K562 (cell line): ENCODE measurements at regions not wholly inside any gene's neighbourhood (a gene's known extent, or its start where the extent isn't known, plus 50 kb on each side); places are given as distances from the start of the nearest gene placed in this dataset.

Source experiments
- ATAC-seq: fragments of 200-7000 bp; cut with Tn5 transposase; 3 replicates; pipeline ENCODE4 v1.9.1; 2020; ENCODE audit warnings: moderate library complexity
- BruUV-seq: library from RNA; stranded (reverse); fragments of 400-500 nt; replicated peaks from 2 replicates; lab custom pipeline; 2021; lab: Mats Ljungman, UMichigan
- CTCF ChIA-PET: fragments of 300-600 bp; formaldehyde crosslinking; extraction: SDS; loops from one replicate; lab custom pipeline; 2021; ENCODE audit warnings: low intra/inter-chr PET ratio; lab: Yijun Ruan, JAX
- POLR2A ChIA-PET: fragments of 300-600, 350-650 bp; sonication (Branson Sonifier 250); formaldehyde crosslinking; extraction: SDS; loops from one replicate; lab custom pipeline; 2021; ENCODE audit warnings: antibody characterized with exemption, inconsistent platforms; lab: Yijun Ruan, JAX
- DNase-seq, 4 experiments: peaks; one replicate each; pipeline versions ENCODE4 v3.0.0 to v3.0.0-alpha.2; 2011 to 2018; ENCODE audit warnings: low spot score in 3 of 4, mixed read lengths in 3 of 4; ENCODE audit errors: extremely low read depth in 1 of 4
- FAIRE-seq: peaks from 2 replicates; lab custom pipeline; 2011; peaks lifted over from hg19 to GRCh38; lab: Jason Lieb, UNC
- H2AFZ ChIP-seq: 2 replicates; pipeline ENCODE4 v1.6.0; 2011; ENCODE audit warnings: low read depth, low read length, control low read depth, inconsistent platforms
- H3K27ac ChIP-seq: fragments of 200-600 bp; 3 replicates; pipeline ENCODE4 v1.8.0; 2011; ENCODE audit warnings: low read depth, mild to moderate bottlenecking, control low read depth, inconsistent platforms, low read length, moderate library complexity, mixed read lengths; ENCODE audit errors: extremely low read depth
- H3K27me3 ChIP-seq, 2 experiments: fragments of 300-600 bp in 1 of 2; 2 replicates in 1 of 2; 3 replicates in 1 of 2; pipeline versions ENCODE4 v1.6.0 to v1.8.0; 2011; ENCODE audit warnings: inconsistent platforms in 2 of 2, low read length in 2 of 2, mild to moderate bottlenecking in 1 of 2, mixed read lengths in 1 of 2, moderate library complexity in 1 of 2; ENCODE audit not compliant: control insufficient read depth in 2 of 2, insufficient read depth in 2 of 2
- H3K36me3 ChIP-seq: fragments of 300-600 bp; 3 replicates; pipeline ENCODE4 v1.8.0; 2011; ENCODE audit warnings: mild to moderate bottlenecking, low read length, inconsistent platforms; ENCODE audit not compliant: control insufficient read depth, insufficient read depth
- H3K4me1 ChIP-seq, 2 experiments: fragments of 200-600 bp in 1 of 2; replicated peaks in 1 of 2; 2 replicates in 1 of 2; 3 replicates in 1 of 2; pipeline versions ENCODE4 v1.5.1 to v1.8.0; 2011; ENCODE audit warnings: inconsistent platforms in 2 of 2, low read length in 2 of 2, mild to moderate bottlenecking in 1 of 2, mixed read lengths in 1 of 2, moderate library complexity in 1 of 2; ENCODE audit not compliant: control insufficient read depth in 2 of 2, insufficient read depth in 2 of 2
- H3K4me2 ChIP-seq: 2 replicates; pipeline ENCODE4 v1.6.1; 2011; ENCODE audit warnings: low read length, control low read depth, inconsistent platforms, mixed read lengths; ENCODE audit not compliant: insufficient read depth
- H3K4me3 ChIP-seq: fragments of 200-600 bp; sonication (generic), shearing (Covaris generic); 2 replicates; pipeline ENCODE4 v1.5.1; 2016; ENCODE audit warnings: control low read depth, inconsistent platforms
- H3K79me2 ChIP-seq: fragments of 200-600 bp; 3 replicates; pipeline ENCODE4 v1.8.0; 2011; ENCODE audit warnings: low read length, inconsistent platforms; ENCODE audit not compliant: control insufficient read depth, insufficient read depth
- H3K9ac ChIP-seq, 2 experiments: 2 replicates each; pipeline versions ENCODE4 v1.6.0 to v1.6.1; 2011; ENCODE audit warnings: low read depth in 2 of 2, low read length in 2 of 2, control low read depth in 1 of 2, inconsistent platforms in 1 of 2, mild to moderate bottlenecking in 1 of 2, mixed read lengths in 1 of 2; ENCODE audit not compliant: insufficient read depth in 1 of 2
- H3K9me1 ChIP-seq: one replicate; pipeline ENCODE4 v1.6.0; 2011; ENCODE audit warnings: inconsistent platforms, mild to moderate bottlenecking, low read length, moderate library complexity; ENCODE audit not compliant: control insufficient read depth, insufficient read depth
- H3K9me3 ChIP-seq: replicated peaks from 2 replicates; pipeline ENCODE4 v1.5.1; 2011; ENCODE audit warnings: low read depth, low read length, inconsistent platforms; ENCODE audit not compliant: control insufficient read depth, insufficient read depth
- H4K20me1 ChIP-seq: replicated peaks from 2 replicates; pipeline ENCODE4 v1.6.1; 2011; ENCODE audit warnings: low read length, inconsistent platforms, mixed read lengths; ENCODE audit not compliant: control insufficient read depth, insufficient read depth
- DIDO1 ChIP-seq: fragments of 450-650 bp; IDR thresholded peaks from 2 replicates; pipeline ENCODE4 v1.6.1; 2016; ENCODE audit warnings: low read depth, missing biosample characterization, missing genetic modification characterization
- E2F4 ChIP-seq: sonication (generic); formaldehyde crosslinking; IDR thresholded peaks from 2 replicates; pipeline ENCODE4 v1.8.0; 2022; ENCODE audit warnings: mild to moderate bottlenecking, low read depth, missing genetic modification reagents
- E2F8 ChIP-seq: fragments of 450-650 bp; IDR thresholded peaks from 2 replicates; pipeline ENCODE4 v1.7.1; 2018; ENCODE audit warnings: mild to moderate bottlenecking, low read depth; ENCODE audit not compliant: partially characterized antibody
- FOXK1 ChIP-seq: sonication (generic); formaldehyde crosslinking; IDR thresholded peaks from 2 replicates; pipeline ENCODE4 v1.8.0; 2022; ENCODE audit warnings: missing genetic modification reagents, mild to moderate bottlenecking, borderline replicate concordance
- HNRNPH1 ChIP-seq: fragments of 200-400 bp; formaldehyde crosslinking; optimal IDR thresholded peaks from 2 replicates; pipeline ENCODE3; 2017; ENCODE audit warnings: low read depth, mild to moderate bottlenecking, low read length, moderate library complexity
- HNRNPLL ChIP-seq: fragments of 200-400 bp; formaldehyde crosslinking; IDR thresholded peaks from 2 replicates; pipeline ENCODE4 v1.6.1; 2017; ENCODE audit warnings: low read length, low read depth, mild to moderate bottlenecking; ENCODE audit not compliant: poor library complexity, severe bottlenecking
- KDM4B ChIP-seq, 2 experiments: fragments of 450-650 bp in 1 of 2; sonication (generic) in 1 of 2; IDR thresholded peaks; 2 replicates each; pipeline ENCODE4 v1.6.1; 2016 to 2017; ENCODE audit warnings: borderline replicate concordance in 2 of 2, antibody characterized with exemption in 1 of 2, low read depth in 1 of 2, mild to moderate bottlenecking in 1 of 2
- SMARCA4 ChIP-seq: fragments of 450-650 bp; IDR thresholded peaks from 2 replicates; pipeline ENCODE4 v1.6.1; 2016
- TAF1 ChIP-seq: IDR thresholded peaks from 2 replicates; pipeline ENCODE4 v1.6.1; 2011; ENCODE audit warnings: mild to moderate bottlenecking, low read length, moderate library complexity; ENCODE audit not compliant: insufficient read depth, control insufficient read depth, severe bottlenecking; ENCODE audit errors: extremely low read depth
- ZNF165 ChIP-seq: fragments of 250-450 bp; sonication (Bioruptor Pico); IDR thresholded peaks from 2 replicates; pipeline ENCODE4 v1.4.0; 2020; ENCODE audit warnings: borderline replicate concordance
- WGBS: fragments of 100-300 bp; shearing (Covaris generic); methylation state at CpG from one replicate; pipeline ENCODE4 v1.1.6; 2016; ENCODE audit warnings: low coverage, mixed read lengths; ENCODE audit not compliant: insufficient coverage; ENCODE audit errors: missing lambda C conversion rate; 5-methylcytosine and 5-hydroxymethylcytosine counted together
- in situ Hi-C: fragments of 300-500 bp; cut with MboI; formaldehyde crosslinking; loops from 4 replicates; pipeline ENCODE4 v1.15.0; 2018; ENCODE audit warnings: inconsistent platforms, mixed read lengths
- intact Hi-C: fragments of 100-400 bp; cut with micrococcal nuclease; formaldehyde crosslinking; loops from 2 replicates; pipeline ENCODE4 v1.14.2; 2022

- no peaks in the 10 kb centered on the region for H4K20me1 ChIP-seq
- H3K79me2 ChIP-seq = no peaks in the 10 kb centered on the region
- no peak overlapping the region for H3K27ac ChIP-seq
- no peak overlapping the region for H3K9ac ChIP-seq
- ChIA-PET CTCF (no interaction called here), POLR2A (no interaction called here)
- DNase-seq (no peak), ATAC-seq (no peak), FAIRE-seq (no peak)
- in situ Hi-C loops (no loop called here), intact Hi-C loops (no loop called here)
- H3K27me3 ChIP-seq = peaks cover 11 to 13% of the 10 kb centered on the region in 2 experiments; a peak in 4 of 5 replicates
- TF ChIP-seq E2F4 (no peak), HNRNPH1 (no peak), SMARCA4 (no peak), TAF1 (no peak), ZNF165 (CRISPR knock-in tag) (no peak), DIDO1 (tag) (no peak), KDM4B (IDR thresholded peaks at IDR 0.05; ENCODE audit: borderline replicate concordance in 2 of 2, low read depth in 1 of 2) (no peak), E2F8 (no peak), FOXK1 (CRISPR knock-in tag) (no peak), HNRNPLL (no peak)
- no peaks in the 10 kb centered on the region for H3K36me3 ChIP-seq
- H3K9me3 ChIP-seq = no peaks in the 10 kb centered on the region
- no TSS peak for BruUV-seq
- no peak overlapping the region for H2AFZ ChIP-seq
- WGBS = 9% methylated on average over 2 of the region's 2 CpGs
- no peak overlapping the region for H3K4me3 ChIP-seq
- no peak overlapping the region for H3K4me2 ChIP-seq
- H3K4me1 ChIP-seq = no peaks in the 10 kb centered on the region
- no peaks in the 10 kb centered on the region for H3K9me1 ChIP-seq
These were observed 51.8 kb downstream of the UTRN start for GRCh38 chr6:144336900-144337299.
